GM12878 (cell line): ENCODE measurements at regions not wholly inside any gene's neighbourhood (a gene's known extent, or its start where the extent isn't known, plus 50 kb on each side); places are given as distances from the start of the nearest gene placed in this dataset.

Experiments
- ATAC-seq: fragments of 200-7000 bp; cut with Tn5 transposase; 3 replicates; pipeline ENCODE4 v1.9.1; 2020; ENCODE audit warnings: mild to moderate bottlenecking, moderate library complexity
- BruUV-seq: library from RNA; stranded (reverse); fragments of 400-500 nt; replicated peaks from 2 replicates; lab custom pipeline; 2021; lab: Mats Ljungman, UMichigan
- CTCF ChIA-PET: fragments of 300-600 bp; sonication (Branson Sonifier 250); formaldehyde crosslinking; extraction: SDS; loops from one replicate; lab custom pipeline; 2021; ENCODE audit warnings: inconsistent platforms; lab: Yijun Ruan, JAX
- POLR2A ChIA-PET: fragments of 350-600 bp; formaldehyde crosslinking; extraction: SDS; loops from one replicate; lab custom pipeline; 2021; ENCODE audit warnings: inconsistent platforms; lab: Charles Lee
- RAD21 ChIA-PET: fragments of 300-600 bp; sonication (Branson Sonifier 250); formaldehyde crosslinking; loops from one replicate; lab custom pipeline; 2023; ENCODE audit warnings: antibody characterized with exemption; ENCODE audit not compliant: unreplicated experiment; lab: Charles Lee
- SMC1A ChIA-PET: fragments of 300-600 bp; sonication (Branson Sonifier 250); formaldehyde crosslinking; loops from one replicate; lab custom pipeline; 2023; ENCODE audit not compliant: unreplicated experiment, uncharacterized antibody; lab: Charles Lee
- DNase-seq: peaks from one replicate; pipeline ENCODE4 v3.0.0-alpha.2; 2011; ENCODE audit warnings: low read depth, low spot score
- FAIRE-seq: peaks from 3 replicates; lab custom pipeline; 2011; peaks lifted over from hg19 to GRCh38; lab: Jason Lieb, UNC
- H2AFZ ChIP-seq: 2 replicates; pipeline ENCODE4 v1.6.0; 2011; ENCODE audit warnings: low read depth, low read length, control low read depth; ENCODE audit not compliant: control insufficient read depth
- H3K27ac ChIP-seq: 2 replicates; pipeline ENCODE4 v1.5.1; 2011; ENCODE audit warnings: control low read depth; ENCODE audit not compliant: control insufficient read depth, insufficient read depth
- H3K27me3 ChIP-seq, 2 experiments: replicated peaks in 1 of 2; 2 replicates each; pipeline versions ENCODE4 v1.6.0 to v1.6.1; 2011; ENCODE audit warnings: low read length in 1 of 2; ENCODE audit not compliant: control insufficient read depth in 2 of 2, insufficient read depth in 2 of 2
- H3K36me3 ChIP-seq, 2 experiments: 2 replicates each; pipeline ENCODE4 v1.5.1; 2011; ENCODE audit warnings: low read length in 1 of 2; ENCODE audit not compliant: control insufficient read depth in 2 of 2, insufficient read depth in 2 of 2
- H3K4me1 ChIP-seq: 2 replicates; pipeline ENCODE4 v1.6.1; 2011; ENCODE audit warnings: mild to moderate bottlenecking, low read length, moderate library complexity, mixed read lengths; ENCODE audit not compliant: control insufficient read depth, insufficient read depth
- H3K4me2 ChIP-seq: 2 replicates; pipeline ENCODE4 v1.6.0; 2011; ENCODE audit warnings: control low read depth; ENCODE audit not compliant: control insufficient read depth, insufficient read depth
- H3K4me3 ChIP-seq: fragments of 200-600 bp; sonication (generic); 2 replicates; pipeline ENCODE4 v1.5.1; 2016
- H3K79me2 ChIP-seq: 2 replicates; pipeline ENCODE4 v1.6.0; 2011; ENCODE audit warnings: low read length; ENCODE audit not compliant: control insufficient read depth, insufficient read depth
- H3K9ac ChIP-seq: 2 replicates; pipeline ENCODE4 v1.8.0; 2011; ENCODE audit warnings: low read length, control low read depth, mixed read lengths; ENCODE audit not compliant: control insufficient read depth, insufficient read depth
- H3K9me3 ChIP-seq: replicated peaks from 3 replicates; pipeline ENCODE4 v1.5.1; 2011; ENCODE audit warnings: mild to moderate bottlenecking, low read length; ENCODE audit not compliant: control insufficient read depth, insufficient read depth
- H4K20me1 ChIP-seq: 2 replicates; pipeline ENCODE4 v1.6.0; 2011; ENCODE audit not compliant: control insufficient read depth, insufficient read depth
- CHD1 ChIP-seq: IDR thresholded peaks from 2 replicates; pipeline ENCODE4 v1.6.1; 2012; ENCODE audit warnings: low read depth, low read length, improper control_type of control experiment
- FOXM1 ChIP-seq: IDR thresholded peaks from 2 replicates; pipeline ENCODE4 v1.6.1; 2012; ENCODE audit warnings: low read depth, mild to moderate bottlenecking, inconsistent platforms, low read length, moderate library complexity
- HSF1 ChIP-seq: fragments of 150-350 bp; IDR thresholded peaks from 2 replicates; pipeline ENCODE4 v1.6.1; 2014; ENCODE audit warnings: mild to moderate bottlenecking, low read depth, low read length
- MXI1 ChIP-seq: fragments of 150-350 bp; IDR thresholded peaks from 2 replicates; pipeline ENCODE4 v1.6.1; 2011; ENCODE audit warnings: low read depth, mild to moderate bottlenecking, inconsistent platforms, low read length, improper control_type of control experiment
- RAD21 ChIP-seq: IDR thresholded peaks from 2 replicates; pipeline ENCODE4 v1.6.1; 2011; ENCODE audit warnings: mild to moderate bottlenecking, low read depth, low read length, moderate library complexity; ENCODE audit not compliant: insufficient read depth
- SIN3A ChIP-seq: IDR thresholded peaks from 2 replicates; pipeline ENCODE4 v1.6.1; 2012; ENCODE audit warnings: low read depth, low read length, improper control_type of control experiment
- SMAD5 ChIP-seq: IDR thresholded peaks from 2 replicates; pipeline ENCODE4 v1.6.1; 2016; ENCODE audit warnings: antibody characterized with exemption, low read depth
- ZNF207 ChIP-seq: fragments of 450-650 bp; IDR thresholded peaks from 2 replicates; pipeline ENCODE4 v1.6.1; 2014; ENCODE audit warnings: antibody characterized with exemption, mild to moderate bottlenecking, borderline replicate concordance
- WGBS: methylation state at CpG from one replicate; pipeline ENCODE4 v1.1.6; 2016; ENCODE audit warnings: low lambda C conversion rate; ENCODE audit not compliant: insufficient replicate concordance, insufficient coverage; ENCODE audit errors: missing lambda C conversion rate; 5-methylcytosine and 5-hydroxymethylcytosine counted together
- in situ Hi-C: fragments of 300-500 bp; cut with MboI; formaldehyde crosslinking; loops from 9 replicates; pipeline ENCODE4 v1.14.3; 2018; ENCODE audit warnings: mixed read lengths
- intact Hi-C: fragments of 100-400 bp; cut with micrococcal nuclease; formaldehyde crosslinking; loops from one replicate; pipeline ENCODE4 v1.14.2; 2022; ENCODE audit not compliant: unreplicated experiment
- TF ChIP-seq, protein P1 (sequence below): IDR thresholded peaks from 2 replicates; pipeline ENCODE4 v1.6.1; 2012; ENCODE audit warnings: improper control_type of control experiment, low read depth, low read length; ENCODE audit not compliant: insufficient replicate concordance

DNA sequence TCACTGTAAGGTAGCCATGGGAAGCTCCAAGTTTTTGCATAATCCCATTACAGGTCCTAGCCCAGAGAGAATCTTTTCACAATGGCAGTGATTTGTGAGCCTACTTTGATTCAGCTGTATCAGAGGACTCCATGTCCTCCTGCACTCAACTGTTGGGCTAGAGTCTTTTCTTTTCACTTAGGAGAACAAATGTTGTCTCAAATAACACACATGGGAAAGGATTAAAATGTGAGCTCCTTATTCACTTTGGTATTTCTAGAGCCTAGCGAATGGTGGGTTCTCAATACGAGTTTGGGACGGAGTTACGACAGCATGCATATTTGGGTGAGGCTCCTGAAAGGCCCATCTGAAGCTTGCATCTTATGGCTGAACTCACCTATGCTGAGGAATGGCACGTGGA lies 183.5 kb upstream of the STEAP4 start:
- RAD21 ChIA-PET: interaction anchor here (0.8 kb wide), 1 partner anchor 303 kb away, joined by 3 read pairs; no protein-coding TSS in a partner anchor
- no peaks in the 10 kb centered on the region for H3K4me1 ChIP-seq
- no peak overlapping the region for H3K4me3 ChIP-seq
- H3K27ac ChIP-seq: no peak overlapping the region
- WGBS: 36% methylated on average over 5 of the region's 5 CpGs
- no peaks in the 10 kb centered on the region for H4K20me1 ChIP-seq
- FAIRE-seq: no peak
- BruUV-seq: no TSS peak
- no peaks in the 10 kb centered on the region for H3K79me2 ChIP-seq
- POLR2A ChIA-PET: interaction anchor here (0.7 kb wide), 1 partner anchor 14 kb away, joined by 3 read pairs; no protein-coding TSS in a partner anchor
- intact Hi-C loops: no loop called here
- no peaks in the 10 kb centered on the region for H3K36me3 ChIP-seq
- ATAC-seq: no peak
- H2AFZ ChIP-seq: no peak overlapping the region
- H3K4me2 ChIP-seq: no peak overlapping the region
- SMC1A ChIA-PET: interaction anchor here (0.7 to 1.0 kb wide), 3 partner anchors 76 to 201 kb away, joined by 3 read pairs; no protein-coding TSS in a partner anchor
- no peak for DNase-seq
- no peak overlapping the region for H3K9ac ChIP-seq
- no peaks in the 10 kb centered on the region for H3K9me3 ChIP-seq
- H3K27me3 ChIP-seq: no peaks in the 10 kb centered on the region
- in situ Hi-C loops: no loop called here
- TF ChIP-seq SIN3A (no peak), CHD1 (no peak), ZNF207 (no peak), RAD21 (no peak), FOXM1 (no peak), HSF1 (no peak), MXI1 (no peak), SMAD5 (no peak)
- TF ChIP-seq, protein P1, sequence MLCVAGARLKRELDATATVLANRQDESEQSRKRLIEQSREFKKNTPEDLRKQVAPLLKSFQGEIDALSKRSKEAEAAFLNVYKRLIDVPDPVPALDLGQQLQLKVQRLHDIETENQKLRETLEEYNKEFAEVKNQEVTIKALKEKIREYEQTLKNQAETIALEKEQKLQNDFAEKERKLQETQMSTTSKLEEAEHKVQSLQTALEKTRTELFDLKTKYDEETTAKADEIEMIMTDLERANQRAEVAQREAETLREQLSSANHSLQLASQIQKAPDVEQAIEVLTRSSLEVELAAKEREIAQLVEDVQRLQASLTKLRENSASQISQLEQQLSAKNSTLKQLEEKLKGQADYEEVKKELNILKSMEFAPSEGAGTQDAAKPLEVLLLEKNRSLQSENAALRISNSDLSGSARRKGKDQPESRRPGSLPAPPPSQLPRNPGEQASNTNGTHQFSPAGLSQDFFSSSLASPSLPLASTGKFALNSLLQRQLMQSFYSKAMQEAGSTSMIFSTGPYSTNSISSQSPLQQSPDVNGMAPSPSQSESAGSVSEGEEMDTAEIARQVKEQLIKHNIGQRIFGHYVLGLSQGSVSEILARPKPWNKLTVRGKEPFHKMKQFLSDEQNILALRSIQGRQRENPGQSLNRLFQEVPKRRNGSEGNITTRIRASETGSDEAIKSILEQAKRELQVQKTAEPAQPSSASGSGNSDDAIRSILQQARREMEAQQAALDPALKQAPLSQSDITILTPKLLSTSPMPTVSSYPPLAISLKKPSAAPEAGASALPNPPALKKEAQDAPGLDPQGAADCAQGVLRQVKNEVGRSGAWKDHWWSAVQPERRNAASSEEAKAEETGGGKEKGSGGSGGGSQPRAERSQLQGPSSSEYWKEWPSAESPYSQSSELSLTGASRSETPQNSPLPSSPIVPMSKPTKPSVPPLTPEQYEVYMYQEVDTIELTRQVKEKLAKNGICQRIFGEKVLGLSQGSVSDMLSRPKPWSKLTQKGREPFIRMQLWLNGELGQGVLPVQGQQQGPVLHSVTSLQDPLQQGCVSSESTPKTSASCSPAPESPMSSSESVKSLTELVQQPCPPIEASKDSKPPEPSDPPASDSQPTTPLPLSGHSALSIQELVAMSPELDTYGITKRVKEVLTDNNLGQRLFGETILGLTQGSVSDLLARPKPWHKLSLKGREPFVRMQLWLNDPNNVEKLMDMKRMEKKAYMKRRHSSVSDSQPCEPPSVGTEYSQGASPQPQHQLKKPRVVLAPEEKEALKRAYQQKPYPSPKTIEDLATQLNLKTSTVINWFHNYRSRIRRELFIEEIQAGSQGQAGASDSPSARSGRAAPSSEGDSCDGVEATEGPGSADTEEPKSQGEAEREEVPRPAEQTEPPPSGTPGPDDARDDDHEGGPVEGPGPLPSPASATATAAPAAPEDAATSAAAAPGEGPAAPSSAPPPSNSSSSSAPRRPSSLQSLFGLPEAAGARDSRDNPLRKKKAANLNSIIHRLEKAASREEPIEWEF: no peak
- CTCF ChIA-PET: interaction anchor here (1.0 kb wide), 1 partner anchor 89 kb away, joined by 5 read pairs; no protein-coding TSS in a partner anchor
